H1 (cell line): ENCODE measurements at regions not wholly inside any gene's neighbourhood (a gene's known extent, or its start where the extent isn't known, plus 50 kb on each side); places are given as distances from the start of the nearest gene placed in this dataset.

Experiments
- BRCA1 ChIP-seq: IDR thresholded peaks from 2 replicates; pipeline ENCODE4 v1.6.1; 2012; ENCODE audit warnings: low read depth, low read length, improper control_type of control experiment
- CHD1 ChIP-seq: IDR thresholded peaks from 2 replicates; pipeline ENCODE4 v1.6.1; 2012; ENCODE audit warnings: low read depth, low read length, improper control_type of control experiment
- CTCF ChIP-seq, 3 experiments: IDR thresholded peaks; 1 replicate in 2 of 3; 2 replicates in 1 of 3; pipeline versions ENCODE4 v1.5.1 to v1.6.1; 2011; ENCODE audit warnings: low read length in 3 of 3, mild to moderate bottlenecking in 3 of 3, inconsistent platforms in 2 of 3, low read depth in 1 of 3, moderate library complexity in 1 of 3; ENCODE audit not compliant: insufficient read depth in 1 of 3; ENCODE audit errors: control extremely low read depth in 1 of 3
- EZH2 ChIP-seq: fragments of 200-600 bp; sonication (generic); IDR thresholded peaks from 2 replicates; pipeline ENCODE4 v1.7.1; 2012; ENCODE audit warnings: low read depth, mild to moderate bottlenecking, moderate library complexity, low read length, inconsistent platforms; ENCODE audit not compliant: severe bottlenecking
- POLR2A ChIP-seq, 2 experiments: IDR thresholded peaks; 1 replicate in 1 of 2; 2 replicates in 1 of 2; pipeline ENCODE4 v1.6.1; 2011; ENCODE audit warnings: low read depth in 2 of 2, low read length in 2 of 2, mild to moderate bottlenecking in 2 of 2; ENCODE audit errors: control extremely low read depth in 1 of 2
- TAF1 ChIP-seq: IDR thresholded peaks from 2 replicates; pipeline ENCODE4 v1.6.1; 2011; ENCODE audit warnings: mild to moderate bottlenecking, low read depth, low read length

GRCh38 chr5:68161156-68161555, 54.4 kb upstream of the PIK3R1 start:
- TF ChIP-seq POLR2A (IDR thresholded peaks at IDR 0.05; ENCODE audit: control extremely low read depth in 1 of 2, low read depth in 2 of 2, low read length in 2 of 2), result no peak
- no peak for TF ChIP-seq EZH2
- no peak for TF ChIP-seq CTCF (IDR thresholded peaks at IDR 0.05; ENCODE audit: control extremely low read depth in 1 of 3, insufficient read depth in 1 of 3, low read depth in 1 of 3, low read length in 3 of 3)
- TF ChIP-seq TAF1, result no peak
- no peak for TF ChIP-seq BRCA1
- TF ChIP-seq CHD1, result no peak
